Neural progenitor cell (in vitro differentiated cells): ENCODE measurements at regions not wholly inside any gene's neighbourhood (a gene's known extent, or its start where the extent isn't known, plus 50 kb on each side); places are given as distances from the start of the nearest gene placed in this dataset.

Experiments
- DNase-seq: peaks from one replicate; pipeline ENCODE4 v3.0.0-alpha.2; 2016; ENCODE audit warnings: low spot score
- H2AFZ ChIP-seq: fragments of 200-600 bp; sonication (generic); replicated peaks from 2 replicates; pipeline ENCODE4 v1.6.1; 2016; ENCODE audit warnings: antibody characterized with exemption
- H3F3A ChIP-seq: fragments of 200-600 bp; sonication (generic); 2 replicates; pipeline ENCODE4 v1.6.1; 2016; ENCODE audit warnings: antibody characterized with exemption, low read depth
- H3K27ac ChIP-seq: fragments of 200-600 bp; sonication (generic); 2 replicates; pipeline ENCODE4 v1.5.1; 2016; ENCODE audit warnings: mild to moderate bottlenecking
- H3K27me3 ChIP-seq: fragments of 200-600 bp; sonication (generic); 2 replicates; pipeline ENCODE4 v1.6.1; 2016; ENCODE audit warnings: mild to moderate bottlenecking, moderate library complexity
- H3K36me3 ChIP-seq: fragments of 200-600 bp; sonication (generic); 2 replicates; pipeline ENCODE4 v1.5.1; 2016
- H3K4me1 ChIP-seq: fragments of 200-600 bp; sonication (generic); 2 replicates; pipeline ENCODE4 v1.6.1; 2016; ENCODE audit warnings: mixed run types
- H3K4me2 ChIP-seq: fragments of 200-600 bp; sonication (generic); 2 replicates; pipeline ENCODE4 v1.6.1; 2016
- H3K4me3 ChIP-seq: fragments of 200-600 bp; sonication (generic); 2 replicates; pipeline ENCODE4 v1.5.1; 2016
- H3K79me2 ChIP-seq: fragments of 200-600 bp; sonication (generic); 2 replicates; pipeline ENCODE4 v1.6.1; 2016; ENCODE audit warnings: low read depth
- H3K9ac ChIP-seq: fragments of 200-600 bp; sonication (generic); 2 replicates; pipeline ENCODE4 v1.6.1; 2016
- H3K9me3 ChIP-seq: fragments of 200-600 bp; sonication (generic); 2 replicates; pipeline ENCODE4 v1.5.1; 2016; ENCODE audit warnings: low read depth
- H4K20me1 ChIP-seq: fragments of 200-600 bp; sonication (generic); 2 replicates; pipeline ENCODE4 v1.6.1; 2016; ENCODE audit warnings: low read depth
- H3K27ac Mint-ChIP-seq: 3 replicates; pipeline ENCODE4 v1.8.0; 2021; ENCODE audit warnings: mixed read lengths
- H3K27me3 Mint-ChIP-seq: 2 replicates; pipeline ENCODE4 v1.8.0; 2022; ENCODE audit warnings: low read depth, mild to moderate bottlenecking, inconsistent platforms, moderate library complexity, mixed read lengths; ENCODE audit not compliant: insufficient read depth
- H3K36me3 Mint-ChIP-seq: 3 replicates; pipeline ENCODE4 v1.8.0; 2021; ENCODE audit warnings: mixed read lengths
- H3K4me1 Mint-ChIP-seq: 3 replicates; pipeline ENCODE4 v1.8.0; 2021; ENCODE audit warnings: mixed read lengths
- H3K4me3 Mint-ChIP-seq: 3 replicates; pipeline ENCODE4 v1.8.0; 2021; ENCODE audit warnings: mild to moderate bottlenecking, moderate library complexity, mixed read lengths
- H3K9me3 Mint-ChIP-seq: 3 replicates; pipeline ENCODE4 v1.8.0; 2020; ENCODE audit warnings: mixed read lengths
- EZH2 ChIP-seq: fragments of 200-600 bp; sonication (generic); IDR thresholded peaks from 2 replicates; pipeline ENCODE4 v1.6.1; 2017; ENCODE audit warnings: antibody characterized with exemption, mild to moderate bottlenecking, moderate library complexity
- EZH2phosphoT487 ChIP-seq: fragments of 200-600 bp; sonication (generic); IDR thresholded peaks from 2 replicates; pipeline ENCODE4 v1.6.1; 2017; ENCODE audit warnings: antibody characterized with exemption
- TF ChIP-seq, protein P1 (sequence below): fragments of 200-600 bp; sonication (generic); IDR thresholded peaks from 2 replicates; pipeline ENCODE4 v1.5.1; 2017; ENCODE audit warnings: antibody characterized with exemption, mild to moderate bottlenecking

DNA sequence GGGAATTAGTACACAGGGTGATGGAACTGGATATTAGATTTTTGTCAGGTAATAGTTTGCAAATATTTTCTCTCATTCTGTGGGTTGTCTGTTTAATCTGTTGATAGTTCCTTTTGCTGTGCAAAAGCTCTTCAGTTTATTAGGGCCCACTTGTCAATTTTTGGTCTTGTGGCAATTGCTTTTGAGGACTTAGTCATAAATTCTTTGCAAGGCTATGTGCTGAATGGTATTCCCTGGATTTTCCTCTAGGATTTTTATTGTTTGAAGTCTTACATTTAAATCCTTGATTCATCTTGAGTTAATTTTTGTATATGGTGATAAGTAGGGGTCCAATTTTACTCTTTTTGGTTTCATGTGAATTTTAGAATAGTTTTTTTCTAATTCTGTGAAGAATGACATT, 111.3 kb downstream of the ARRDC4 start:
- Histone ChIP-seq H4K20me1 (no peaks in the 10 kb centered on the region), H3K9me3 (no peaks in the 10 kb centered on the region), H3F3A (no peaks in the 10 kb centered on the region), H3K4me1 (no peaks in the 10 kb centered on the region), H3K27ac (no peak overlapping the region), H3K4me2 (no peak overlapping the region), H2AFZ (no peak overlapping the region), H3K9ac (no peak overlapping the region), H3K27me3 (no peaks in the 10 kb centered on the region), H3K79me2 (no peaks in the 10 kb centered on the region), H3K36me3 (no peaks in the 10 kb centered on the region), H3K4me3 (no peak overlapping the region)
- Mint-ChIP-seq H3K4me3 (no peak overlapping the region), H3K27ac (no peak overlapping the region), H3K36me3 (no peaks in the 10 kb centered on the region), H3K9me3 (peaks cover 2% of the 10 kb centered on the region), H3K4me1 (peaks cover 9% of the 10 kb centered on the region), H3K27me3 (no peaks in the 10 kb centered on the region)
- no peak for DNase-seq
- TF ChIP-seq EZH2phosphoT487: no peak
- no peak for TF ChIP-seq EZH2
- TF ChIP-seq, protein P1, sequence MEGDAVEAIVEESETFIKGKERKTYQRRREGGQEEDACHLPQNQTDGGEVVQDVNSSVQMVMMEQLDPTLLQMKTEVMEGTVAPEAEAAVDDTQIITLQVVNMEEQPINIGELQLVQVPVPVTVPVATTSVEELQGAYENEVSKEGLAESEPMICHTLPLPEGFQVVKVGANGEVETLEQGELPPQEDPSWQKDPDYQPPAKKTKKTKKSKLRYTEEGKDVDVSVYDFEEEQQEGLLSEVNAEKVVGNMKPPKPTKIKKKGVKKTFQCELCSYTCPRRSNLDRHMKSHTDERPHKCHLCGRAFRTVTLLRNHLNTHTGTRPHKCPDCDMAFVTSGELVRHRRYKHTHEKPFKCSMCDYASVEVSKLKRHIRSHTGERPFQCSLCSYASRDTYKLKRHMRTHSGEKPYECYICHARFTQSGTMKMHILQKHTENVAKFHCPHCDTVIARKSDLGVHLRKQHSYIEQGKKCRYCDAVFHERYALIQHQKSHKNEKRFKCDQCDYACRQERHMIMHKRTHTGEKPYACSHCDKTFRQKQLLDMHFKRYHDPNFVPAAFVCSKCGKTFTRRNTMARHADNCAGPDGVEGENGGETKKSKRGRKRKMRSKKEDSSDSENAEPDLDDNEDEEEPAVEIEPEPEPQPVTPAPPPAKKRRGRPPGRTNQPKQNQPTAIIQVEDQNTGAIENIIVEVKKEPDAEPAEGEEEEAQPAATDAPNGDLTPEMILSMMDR: no peak

DNA sequence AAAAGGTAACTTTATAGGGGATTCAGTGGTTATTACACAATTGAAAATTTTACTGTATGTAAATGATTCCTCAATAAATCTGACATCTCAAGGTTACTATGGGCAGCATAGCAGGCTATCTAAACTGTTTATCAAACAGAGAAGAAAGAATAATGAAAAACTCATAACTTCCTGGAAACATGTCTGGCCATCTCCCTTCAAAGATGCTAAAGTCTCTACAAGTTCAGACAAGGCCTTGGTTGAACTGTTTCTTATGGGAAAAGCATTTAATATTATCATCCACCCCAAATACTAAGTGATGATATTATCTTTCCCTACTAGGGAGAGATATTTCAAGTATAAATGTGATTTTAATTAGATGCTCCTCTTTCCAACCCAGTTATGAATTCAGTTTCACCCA, 114.9 kb downstream of the ARRDC4 start:
- Histone ChIP-seq H3K9ac (no peak overlapping the region), H3K36me3 (no peaks in the 10 kb centered on the region), H3K4me3 (no peak overlapping the region), H3K4me2 (no peak overlapping the region), H2AFZ (no peak overlapping the region), H3K27me3 (no peaks in the 10 kb centered on the region), H3K9me3 (no peaks in the 10 kb centered on the region), H3K27ac (no peak overlapping the region), H4K20me1 (no peaks in the 10 kb centered on the region), H3K79me2 (no peaks in the 10 kb centered on the region), H3F3A (no peaks in the 10 kb centered on the region), H3K4me1 (no peaks in the 10 kb centered on the region)
- no peaks in the 10 kb centered on the region for H3K9me3 Mint-ChIP-seq
- H3K4me1 Mint-ChIP-seq: peaks cover 15% of the 10 kb centered on the region
- no peak overlapping the region for H3K27ac Mint-ChIP-seq
- H3K36me3 Mint-ChIP-seq: no peaks in the 10 kb centered on the region
- TF ChIP-seq, protein P1: no peak
- TF ChIP-seq EZH2 (no peak), EZH2phosphoT487 (no peak)
- H3K4me3 Mint-ChIP-seq: no peak overlapping the region
- no peak for DNase-seq
- H3K27me3 Mint-ChIP-seq: peaks cover 2% of the 10 kb centered on the region

DNA sequence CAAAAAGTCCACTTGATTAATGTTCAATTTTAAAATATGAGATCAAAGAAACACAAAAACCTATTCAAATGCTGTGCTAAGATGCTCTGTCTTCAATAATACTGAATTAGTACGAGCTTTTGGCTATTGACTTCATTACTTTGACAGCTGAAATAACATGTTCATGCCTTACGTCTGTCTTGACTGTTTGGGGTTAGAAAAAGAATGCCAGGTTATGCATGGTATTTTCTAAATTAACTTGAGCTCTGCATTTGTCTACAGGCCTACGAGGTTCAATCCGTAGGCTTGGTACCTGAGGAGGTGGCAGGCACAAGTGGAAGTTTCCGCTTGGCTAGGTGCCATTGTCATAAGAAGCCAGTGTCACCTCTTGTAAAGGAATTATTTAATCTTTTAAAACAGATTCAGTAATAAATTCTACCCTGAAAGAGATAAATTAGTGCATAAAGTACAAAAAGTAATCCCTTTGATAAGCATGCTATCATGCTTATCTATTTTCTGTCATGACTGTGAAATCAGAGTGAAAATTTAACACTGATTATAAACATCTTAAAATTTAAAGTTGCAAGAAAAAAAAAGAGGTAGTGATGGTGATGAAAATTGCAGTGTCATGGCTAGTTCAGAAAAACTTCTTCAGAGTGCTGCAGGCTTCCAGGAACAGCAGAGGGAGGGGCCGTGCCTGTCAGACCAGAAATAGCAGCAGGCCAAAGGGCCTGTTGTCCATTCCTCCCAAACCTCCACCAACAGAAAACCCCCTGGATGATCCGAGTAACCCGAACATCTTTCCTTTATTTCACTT, 115.7 kb downstream of the ARRDC4 start:
- H4K20me1 ChIP-seq: no peaks in the 10 kb centered on the region
- no peak overlapping the region for H3K4me2 ChIP-seq
- no peaks in the 10 kb centered on the region for H3F3A ChIP-seq
- H2AFZ ChIP-seq: peak overlapping the region; percentile 37
- H3K4me3 ChIP-seq: no peak overlapping the region
- no peaks in the 10 kb centered on the region for H3K9me3 ChIP-seq
- Mint-ChIP-seq H3K4me3 (no peak overlapping the region), H3K4me1 (peaks cover 15% of the 10 kb centered on the region), H3K9me3 (no peaks in the 10 kb centered on the region), H3K27me3 (peaks cover 2% of the 10 kb centered on the region), H3K36me3 (no peaks in the 10 kb centered on the region), H3K27ac (no peak overlapping the region)
- H3K27me3 ChIP-seq: no peaks in the 10 kb centered on the region
- TF ChIP-seq, protein P1: no peak
- no peak for TF ChIP-seq EZH2
- no peak for TF ChIP-seq EZH2phosphoT487
- no peaks in the 10 kb centered on the region for H3K4me1 ChIP-seq
- no peaks in the 10 kb centered on the region for H3K36me3 ChIP-seq
- H3K79me2 ChIP-seq: no peaks in the 10 kb centered on the region
- DNase-seq: no peak
- H3K27ac ChIP-seq: no peak overlapping the region
- no peak overlapping the region for H3K9ac ChIP-seq
